AG10803 (cell line): ENCODE measurements at regions not wholly inside any gene's neighbourhood (a gene's known extent, or its start where the extent isn't known, plus 50 kb on each side); places are given as distances from the start of the nearest gene placed in this dataset.
"Not testable (repeated sequence)": the region's sequence is repeated elsewhere in the genome, so short reads cannot be mapped to it uniquely, and the experiment has no call there.

ENCODE experiments used
- DNase-seq: peaks from one replicate; pipeline ENCODE4 v3.0.0; 2010; ENCODE audit warnings: low read depth
- H3K4me3 ChIP-seq: 2 replicates; pipeline ENCODE4 v1.5.1; 2011; ENCODE audit warnings: mild to moderate bottlenecking, low read length, control low read depth
- TF ChIP-seq, protein P1 (sequence below): conservative IDR thresholded peaks from 2 replicates; pipeline ENCODE4 v1.5.1; 2011; ENCODE audit warnings: mild to moderate bottlenecking, low read length, control low read depth, inconsistent platforms

DNA sequence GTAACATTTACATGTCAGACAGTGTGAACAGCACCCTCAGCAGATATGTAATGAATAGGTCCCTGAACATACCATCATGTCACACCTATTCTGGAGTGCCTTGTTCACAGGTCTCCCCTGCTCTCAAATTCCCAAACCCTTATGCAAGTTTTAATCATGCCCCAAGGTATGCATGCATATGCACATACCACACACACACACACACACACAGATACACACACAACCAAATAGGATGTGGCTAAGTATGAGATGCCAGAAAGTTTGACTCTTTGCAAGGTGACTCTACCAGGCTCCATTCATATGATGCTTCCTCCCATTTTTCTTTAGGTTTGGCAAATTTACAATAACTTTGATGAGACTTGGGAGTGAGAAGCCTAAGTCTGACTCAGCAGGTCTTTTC, 243.8 kb upstream of the IRAK1BP1 start:
- H3K4me3 ChIP-seq: no peak overlapping the region
- no peak for DNase-seq
- TF ChIP-seq, protein P1, sequence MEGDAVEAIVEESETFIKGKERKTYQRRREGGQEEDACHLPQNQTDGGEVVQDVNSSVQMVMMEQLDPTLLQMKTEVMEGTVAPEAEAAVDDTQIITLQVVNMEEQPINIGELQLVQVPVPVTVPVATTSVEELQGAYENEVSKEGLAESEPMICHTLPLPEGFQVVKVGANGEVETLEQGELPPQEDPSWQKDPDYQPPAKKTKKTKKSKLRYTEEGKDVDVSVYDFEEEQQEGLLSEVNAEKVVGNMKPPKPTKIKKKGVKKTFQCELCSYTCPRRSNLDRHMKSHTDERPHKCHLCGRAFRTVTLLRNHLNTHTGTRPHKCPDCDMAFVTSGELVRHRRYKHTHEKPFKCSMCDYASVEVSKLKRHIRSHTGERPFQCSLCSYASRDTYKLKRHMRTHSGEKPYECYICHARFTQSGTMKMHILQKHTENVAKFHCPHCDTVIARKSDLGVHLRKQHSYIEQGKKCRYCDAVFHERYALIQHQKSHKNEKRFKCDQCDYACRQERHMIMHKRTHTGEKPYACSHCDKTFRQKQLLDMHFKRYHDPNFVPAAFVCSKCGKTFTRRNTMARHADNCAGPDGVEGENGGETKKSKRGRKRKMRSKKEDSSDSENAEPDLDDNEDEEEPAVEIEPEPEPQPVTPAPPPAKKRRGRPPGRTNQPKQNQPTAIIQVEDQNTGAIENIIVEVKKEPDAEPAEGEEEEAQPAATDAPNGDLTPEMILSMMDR: no peak

DNA sequence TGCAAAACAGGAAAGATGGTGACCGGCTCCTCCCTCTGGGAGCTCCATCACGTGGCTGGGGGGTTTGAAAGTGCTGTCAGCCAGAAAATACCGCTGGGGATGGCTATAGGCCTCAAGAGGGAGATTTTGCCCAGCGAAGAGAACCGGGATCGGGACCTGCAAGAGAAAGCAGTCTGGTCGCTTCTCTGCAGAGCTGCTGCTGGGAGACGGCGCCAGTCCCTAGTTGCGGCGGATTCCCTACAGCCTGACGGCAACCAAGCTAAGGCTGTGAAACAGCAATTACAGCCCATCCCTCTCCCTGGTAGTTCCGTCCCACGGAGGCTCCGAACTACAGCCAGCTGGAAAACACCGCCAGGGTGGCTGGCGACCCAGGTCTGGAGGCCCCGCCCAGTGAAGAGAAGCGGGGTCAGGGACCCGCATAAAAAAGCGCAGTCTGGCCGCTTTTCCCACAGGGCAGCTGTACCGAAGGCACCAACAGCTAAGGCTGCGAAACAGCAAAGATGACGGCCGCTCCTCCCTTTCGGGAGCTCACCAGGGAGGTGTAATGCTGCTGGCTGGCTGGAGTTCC, 238.1 kb upstream of the IRAK1BP1 start:
- H3K4me3 ChIP-seq: peak overlapping the region; percentile 55
- TF ChIP-seq, protein P1: no peak; the same call in 1 of the 2 replicates
- DNase-seq: peak; percentile 43

- DNase-seq: no peak
- TF ChIP-seq, protein P1: no peak
- H3K4me3 ChIP-seq: peak overlapping the region; percentile 55
Observed at GRCh38 chr6:78629836-78630235, 237.5 kb upstream of the IRAK1BP1 start.

DNA sequence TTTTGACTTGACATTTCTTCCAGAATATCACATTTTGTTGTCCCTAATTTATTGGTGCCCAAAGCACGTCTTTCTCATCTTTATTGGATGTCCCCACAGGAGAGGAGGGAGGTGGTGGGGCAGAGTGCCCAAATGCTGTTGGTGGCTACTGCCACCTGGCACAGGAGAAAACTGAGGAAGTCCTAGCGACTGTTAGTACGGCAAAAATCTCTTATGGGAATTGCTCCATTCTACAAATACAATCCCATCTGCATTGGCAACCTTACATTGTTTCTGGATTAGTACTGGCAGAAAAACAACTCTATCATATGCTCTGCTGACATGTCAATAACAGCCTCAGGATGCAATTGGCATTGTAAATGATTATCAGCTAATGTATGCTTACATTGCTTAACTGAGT, 235.4 kb upstream of the IRAK1BP1 start:
- TF ChIP-seq, protein P1: no peak

GRCh38 chr6:78639111-78640110, 227.9 kb upstream of the IRAK1BP1 start:
- TF ChIP-seq, protein P1: no peak
- no peak overlapping the region for H3K4me3 ChIP-seq
- no peak for DNase-seq

More for the DNA sequence above, 235.4 kb upstream of the IRAK1BP1 start:
- DNase-seq: no peak
- no peak overlapping the region for H3K4me3 ChIP-seq

DNA sequence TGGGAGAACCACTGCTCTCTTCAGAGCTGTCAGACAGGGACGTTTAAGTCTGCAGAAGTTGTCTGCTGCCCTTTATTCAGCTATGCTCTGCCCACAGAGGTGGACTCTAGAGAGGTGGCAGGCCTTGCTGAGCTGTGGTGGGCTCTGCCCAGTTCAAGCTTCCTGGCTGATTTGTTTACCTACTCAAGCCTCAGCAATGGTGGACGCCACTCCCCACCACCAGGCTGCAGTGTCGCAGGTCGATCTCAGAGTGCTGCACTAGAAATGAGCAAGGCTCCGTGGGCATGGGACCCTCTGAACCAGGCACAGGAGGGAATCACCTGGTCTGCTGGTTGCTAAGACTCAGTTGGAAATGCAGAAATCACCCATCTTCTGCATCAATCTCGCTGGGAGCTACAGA, 223.4 kb upstream of the IRAK1BP1 start:
- DNase-seq: not testable (repeated sequence)

GRCh38 chr6:78646542-78647415, 220.6 kb upstream of the IRAK1BP1 start:
- H3K4me3 ChIP-seq, DNase-seq: not testable (repeated sequence)

More for the DNA sequence above, 223.4 kb upstream of the IRAK1BP1 start:
- H3K4me3 ChIP-seq: not testable (repeated sequence)

DNA sequence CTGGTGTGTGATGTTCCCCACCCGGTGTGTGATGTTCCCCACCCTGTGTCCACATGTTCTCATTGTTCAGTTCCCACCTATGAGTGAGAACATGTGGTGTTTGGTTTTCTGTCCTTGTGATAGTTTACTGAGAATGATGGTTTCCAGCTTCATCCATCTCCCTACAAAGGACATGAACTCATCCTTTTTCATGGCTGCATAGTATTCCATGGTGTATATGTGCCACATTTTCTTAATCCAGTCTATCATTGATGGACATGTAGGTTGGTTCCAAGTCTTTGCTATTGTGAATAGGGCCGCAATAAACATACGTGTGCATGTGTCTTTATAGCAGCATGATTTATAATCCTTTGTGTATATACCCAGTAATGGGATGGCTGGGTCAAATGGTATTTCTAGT, 201.5 kb upstream of the IRAK1BP1 start:
- H3K4me3 ChIP-seq, DNase-seq: not testable (repeated sequence)
